GM12874 (cell line): ENCODE measurements at regions not wholly inside any gene's neighbourhood (a gene's known extent, or its start where the extent isn't known, plus 50 kb on each side); places are given as distances from the start of the nearest gene placed in this dataset.

Source experiments
- CTCF ChIP-seq: IDR thresholded peaks from 2 replicates; pipeline ENCODE4 v1.5.1; 2011; ENCODE audit warnings: low read depth, mild to moderate bottlenecking, control low read depth, low read length, moderate library complexity; ENCODE audit not compliant: insufficient read depth

- TF ChIP-seq CTCF: no peak
These were observed 825.7 kb downstream of the AACS start for GRCh38 chr12:125890971-125891370.

GRCh38 chr12:125892276-125892675 lies 827.0 kb downstream of the AACS start:
- no peak for TF ChIP-seq CTCF

- TF ChIP-seq CTCF: no peak
These were observed 837.8 kb downstream of the AACS start for GRCh38 chr12:125902991-125903390.

- no peak for TF ChIP-seq CTCF
These were observed 842.1 kb downstream of the AACS start for GRCh38 chr12:125907351-125907750.

GRCh38 chr12:125919856-125920470 lies 854.7 kb downstream of the AACS start:
- TF ChIP-seq CTCF: no peak

- no peak for TF ChIP-seq CTCF
These were observed 857.1 kb downstream of the AACS start for GRCh38 chr12:125922330-125922729.

- no peak for TF ChIP-seq CTCF
These were observed 871.3 kb downstream of the AACS start for GRCh38 chr12:125936502-125936901.
